ENCODE measurements at regions not wholly inside any gene's neighbourhood (a gene's known extent, or its start where the extent isn't known, plus 50 kb on each side); places are given as distances from the start of the nearest gene placed in this dataset.

GRCh38 chr13:44263751-44264620, 109.6 kb upstream of the SERP2 start:
- no peak for DNase-seq

GRCh38 chr13:44266305-44266704, 107.3 kb upstream of the SERP2 start:
- no peak for DNase-seq

- no peak for DNase-seq
Observed at GRCh38 chr13:44266772-44267171, 106.9 kb upstream of the SERP2 start.

- no peak for DNase-seq
Observed at GRCh38 chr13:44267203-44267602, 106.4 kb upstream of the SERP2 start.

- DNase-seq, result no peak
Observed at GRCh38 chr13:44267980-44268379, 105.6 kb upstream of the SERP2 start.

- DNase-seq, result no peak
Observed at GRCh38 chr13:44268980-44269379, 104.6 kb upstream of the SERP2 start.

GRCh38 chr13:44270150-44270549, 103.5 kb upstream of the SERP2 start:
- no peak for DNase-seq

- DNase-seq, result peak; percentile 17
Observed at GRCh38 chr13:44271031-44271455, 102.6 kb upstream of the SERP2 start.

- DNase-seq, result no peak
Observed at GRCh38 chr13:44271473-44271872, 102.2 kb upstream of the SERP2 start.

GRCh38 chr13:44271915-44272341, 101.7 kb upstream of the SERP2 start:
- no peak for DNase-seq

GRCh38 chr13:44272692-44273091, 100.9 kb upstream of the SERP2 start:
- DNase-seq, result no peak

- no peak for DNase-seq
Observed at GRCh38 chr13:44273216-44273615, 100.4 kb upstream of the SERP2 start.

GRCh38 chr13:44273991-44274770, 99.4 kb upstream of the SERP2 start:
- DNase-seq, result no peak

GRCh38 chr13:44274771-44275205, 98.8 kb upstream of the SERP2 start:
- no peak for DNase-seq

GRCh38 chr13:44275381-44275780, 98.2 kb upstream of the SERP2 start:
- DNase-seq, result no peak

GRCh38 chr13:44276061-44276460, 97.6 kb upstream of the SERP2 start:
- no peak for DNase-seq

GRCh38 chr13:44277459-44277858, 96.2 kb upstream of the SERP2 start:
- DNase-seq, result no peak

GRCh38 chr13:44278166-44278565, 95.5 kb upstream of the SERP2 start:
- DNase-seq, result no peak

- DNase-seq, result no peak
Observed at GRCh38 chr13:44280456-44280855, 93.2 kb upstream of the SERP2 start.

- no peak for DNase-seq
Observed at GRCh38 chr13:44281252-44282000, 92.2 kb upstream of the SERP2 start.

- no peak for DNase-seq
Observed at GRCh38 chr13:44283600-44283999, 90.0 kb upstream of the SERP2 start.

GRCh38 chr13:44287958-44288357, 85.7 kb upstream of the SERP2 start:
- DNase-seq, result no peak

- DNase-seq, result no peak
Observed at GRCh38 chr13:44292545-44292944, 81.1 kb upstream of the SERP2 start.
